SK-N-SH (cell line): ENCODE measurements at regions not wholly inside any gene's neighbourhood (a gene's known extent, or its start where the extent isn't known, plus 50 kb on each side); places are given as distances from the start of the nearest gene placed in this dataset.

Experiments
- CHD2 ChIP-seq: fragments of 150-350 bp; IDR thresholded peaks from 2 replicates; pipeline ENCODE4 v1.6.1; 2018; ENCODE audit warnings: low read length; ENCODE audit not compliant: partially characterized antibody
- CTCF ChIP-seq: fragments of 200-600 bp; sonication (generic); IDR thresholded peaks from 2 replicates; pipeline ENCODE4 v1.6.1; 2017; ENCODE audit warnings: antibody characterized with exemption, mild to moderate bottlenecking, moderate library complexity
- EP300 ChIP-seq, 2 experiments: IDR thresholded peaks; 2 replicates each; pipeline versions ENCODE4 v1.4.0 to v1.6.1; 2012; ENCODE audit warnings: borderline replicate concordance in 1 of 2, low read depth in 1 of 2, low read length in 1 of 2
- GATA2 ChIP-seq: sonication (generic); formaldehyde crosslinking; IDR thresholded peaks from 2 replicates; pipeline ENCODE4 v1.5.0; 2020; ENCODE audit warnings: mild to moderate bottlenecking, missing genetic modification reagents
- IRF3 ChIP-seq: fragments of 150-350 bp; IDR thresholded peaks from 2 replicates; pipeline ENCODE4 v1.6.1; 2016; ENCODE audit warnings: mild to moderate bottlenecking, low read depth, low read length
- MAX ChIP-seq: IDR thresholded peaks from 2 replicates; pipeline ENCODE4 v1.4.0; 2012; ENCODE audit warnings: low read depth
- POLR2AphosphoS5 ChIP-seq: IDR thresholded peaks from 2 replicates; pipeline ENCODE4 v1.6.1; 2012; ENCODE audit warnings: low read depth, low read length
- RFX5 ChIP-seq: IDR thresholded peaks from 2 replicates; pipeline ENCODE4 v1.6.1; 2012; ENCODE audit warnings: mild to moderate bottlenecking, improper control_type of control experiment, low read length
- TAF1 ChIP-seq: IDR thresholded peaks from 2 replicates; pipeline ENCODE4 v1.6.1; 2012; ENCODE audit warnings: low read depth, mild to moderate bottlenecking, low read length, moderate library complexity, borderline replicate concordance
- TCF12 ChIP-seq: IDR thresholded peaks from 2 replicates; pipeline ENCODE4 v1.4.0; 2012
- USF2 ChIP-seq: fragments of 150-350 bp; IDR thresholded peaks from 2 replicates; pipeline ENCODE4 v1.6.1; 2017; ENCODE audit warnings: antibody characterized with exemption, low read length, low read depth, borderline replicate concordance
- ZBTB33 ChIP-seq: IDR thresholded peaks from 2 replicates; pipeline ENCODE4 v1.4.0; 2012; ENCODE audit warnings: low read depth, borderline replicate concordance

GRCh38 chr18:28399781-28400362 is 222.9 kb upstream of the CDH2 start:
- peak in 1 of 2 experiments; percentile 27; a peak in 1 of 4 replicates for TF ChIP-seq EP300 (IDR thresholded peaks at IDR 0.05; ENCODE audit: borderline replicate concordance in 1 of 2, low read depth in 1 of 2, low read length in 1 of 2)
- no peak for TF ChIP-seq RFX5
- no peak for TF ChIP-seq MAX
- no peak for TF ChIP-seq POLR2AphosphoS5
- no peak for TF ChIP-seq USF2
- no peak for TF ChIP-seq ZBTB33
- no peak for TF ChIP-seq CTCF
- TF ChIP-seq TAF1 = no peak
- no peak for TF ChIP-seq IRF3
- TF ChIP-seq CHD2 = no peak
- no peak for TF ChIP-seq GATA2
- peak; percentile 37 for TF ChIP-seq TCF12
